K562 (cell line): ENCODE measurements at regions not wholly inside any gene's neighbourhood (a gene's known extent, or its start where the extent isn't known, plus 50 kb on each side); places are given as distances from the start of the nearest gene placed in this dataset.

Experiments
- ATAC-seq: fragments of 200-7000 bp; cut with Tn5 transposase; 3 replicates; pipeline ENCODE4 v1.9.1; 2020; ENCODE audit warnings: moderate library complexity
- BruUV-seq: library from RNA; stranded (reverse); fragments of 400-500 nt; replicated peaks from 2 replicates; lab custom pipeline; 2021; lab: Mats Ljungman, UMichigan
- CTCF ChIA-PET: fragments of 300-600 bp; formaldehyde crosslinking; extraction: SDS; loops from one replicate; lab custom pipeline; 2021; ENCODE audit warnings: low intra/inter-chr PET ratio; lab: Yijun Ruan, JAX
- POLR2A ChIA-PET: fragments of 300-600, 350-650 bp; sonication (Branson Sonifier 250); formaldehyde crosslinking; extraction: SDS; loops from one replicate; lab custom pipeline; 2021; ENCODE audit warnings: antibody characterized with exemption, inconsistent platforms; lab: Yijun Ruan, JAX
- DNase-seq, 4 experiments: peaks; one replicate each; pipeline versions ENCODE4 v3.0.0 to v3.0.0-alpha.2; 2011 to 2018; ENCODE audit warnings: low spot score in 3 of 4, mixed read lengths in 3 of 4; ENCODE audit errors: extremely low read depth in 1 of 4
- FAIRE-seq: peaks from 2 replicates; lab custom pipeline; 2011; peaks lifted over from hg19 to GRCh38; lab: Jason Lieb, UNC
- H2AFZ ChIP-seq: 2 replicates; pipeline ENCODE4 v1.6.0; 2011; ENCODE audit warnings: low read depth, low read length, control low read depth, inconsistent platforms
- H3K27ac ChIP-seq: fragments of 200-600 bp; 3 replicates; pipeline ENCODE4 v1.8.0; 2011; ENCODE audit warnings: low read depth, mild to moderate bottlenecking, control low read depth, inconsistent platforms, low read length, moderate library complexity, mixed read lengths; ENCODE audit errors: extremely low read depth
- H3K27me3 ChIP-seq, 2 experiments: fragments of 300-600 bp in 1 of 2; 2 replicates in 1 of 2; 3 replicates in 1 of 2; pipeline versions ENCODE4 v1.6.0 to v1.8.0; 2011; ENCODE audit warnings: inconsistent platforms in 2 of 2, low read length in 2 of 2, mild to moderate bottlenecking in 1 of 2, mixed read lengths in 1 of 2, moderate library complexity in 1 of 2; ENCODE audit not compliant: control insufficient read depth in 2 of 2, insufficient read depth in 2 of 2
- H3K36me3 ChIP-seq: fragments of 300-600 bp; 3 replicates; pipeline ENCODE4 v1.8.0; 2011; ENCODE audit warnings: mild to moderate bottlenecking, low read length, inconsistent platforms; ENCODE audit not compliant: control insufficient read depth, insufficient read depth
- H3K4me1 ChIP-seq, 2 experiments: fragments of 200-600 bp in 1 of 2; replicated peaks in 1 of 2; 2 replicates in 1 of 2; 3 replicates in 1 of 2; pipeline versions ENCODE4 v1.5.1 to v1.8.0; 2011; ENCODE audit warnings: inconsistent platforms in 2 of 2, low read length in 2 of 2, mild to moderate bottlenecking in 1 of 2, mixed read lengths in 1 of 2, moderate library complexity in 1 of 2; ENCODE audit not compliant: control insufficient read depth in 2 of 2, insufficient read depth in 2 of 2
- H3K4me2 ChIP-seq: 2 replicates; pipeline ENCODE4 v1.6.1; 2011; ENCODE audit warnings: low read length, control low read depth, inconsistent platforms, mixed read lengths; ENCODE audit not compliant: insufficient read depth
- H3K4me3 ChIP-seq: fragments of 200-600 bp; sonication (generic), shearing (Covaris generic); 2 replicates; pipeline ENCODE4 v1.5.1; 2016; ENCODE audit warnings: control low read depth, inconsistent platforms
- H3K79me2 ChIP-seq: fragments of 200-600 bp; 3 replicates; pipeline ENCODE4 v1.8.0; 2011; ENCODE audit warnings: low read length, inconsistent platforms; ENCODE audit not compliant: control insufficient read depth, insufficient read depth
- H3K9ac ChIP-seq, 2 experiments: 2 replicates each; pipeline versions ENCODE4 v1.6.0 to v1.6.1; 2011; ENCODE audit warnings: low read depth in 2 of 2, low read length in 2 of 2, control low read depth in 1 of 2, inconsistent platforms in 1 of 2, mild to moderate bottlenecking in 1 of 2, mixed read lengths in 1 of 2; ENCODE audit not compliant: insufficient read depth in 1 of 2
- H3K9me1 ChIP-seq: one replicate; pipeline ENCODE4 v1.6.0; 2011; ENCODE audit warnings: inconsistent platforms, mild to moderate bottlenecking, low read length, moderate library complexity; ENCODE audit not compliant: control insufficient read depth, insufficient read depth
- H3K9me3 ChIP-seq: replicated peaks from 2 replicates; pipeline ENCODE4 v1.5.1; 2011; ENCODE audit warnings: low read depth, low read length, inconsistent platforms; ENCODE audit not compliant: control insufficient read depth, insufficient read depth
- H4K20me1 ChIP-seq: replicated peaks from 2 replicates; pipeline ENCODE4 v1.6.1; 2011; ENCODE audit warnings: low read length, inconsistent platforms, mixed read lengths; ENCODE audit not compliant: control insufficient read depth, insufficient read depth
- CEBPG ChIP-seq, 3 experiments: fragments of 200-800 bp in 1 of 3; sonication (Bioruptor generic) in 1 of 3; sonication (generic) in 1 of 3; formaldehyde crosslinking in 1 of 3; IDR thresholded peaks in 2 of 3; conservative IDR thresholded peaks in 1 of 3; 2 replicates each; pipeline versions ENCODE4 v1.6.1 to v1.8.0; 2016 to 2022; ENCODE audit warnings: missing compliant biosample characterization in 2 of 3, missing genetic modification characterization in 2 of 3, mild to moderate bottlenecking in 1 of 3, missing genetic modification reagents in 1 of 3
- CXXC5 ChIP-seq: fragments of 250-450 bp; sonication (Bioruptor Pico); IDR thresholded peaks from 2 replicates; pipeline ENCODE4 v1.8.0; 2022; ENCODE audit warnings: inconsistent platforms, mild to moderate bottlenecking, moderate library complexity
- FIP1L1 ChIP-seq: fragments of 200-400 bp; formaldehyde crosslinking; IDR thresholded peaks from 2 replicates; pipeline ENCODE4 v1.6.1; 2018; ENCODE audit warnings: mild to moderate bottlenecking, low read depth, low read length; ENCODE audit not compliant: poor library complexity, severe bottlenecking
- HES1 ChIP-seq: fragments of 450-650 bp; IDR thresholded peaks from 2 replicates; pipeline ENCODE4 v1.6.1; 2016; ENCODE audit warnings: low read depth, mild to moderate bottlenecking, moderate library complexity
- KLF16 ChIP-seq: IDR thresholded peaks from 2 replicates; pipeline ENCODE4 v1.6.1; 2016; ENCODE audit warnings: antibody characterized with exemption
- NCOA2 ChIP-seq, 2 experiments: fragments of 450-650 bp; IDR thresholded peaks; 2 replicates each; pipeline ENCODE4 v1.6.1; 2018; ENCODE audit warnings: mild to moderate bottlenecking in 2 of 2, moderate library complexity in 1 of 2; ENCODE audit not compliant: partially characterized antibody in 2 of 2
- NR1H2 ChIP-seq: sonication (generic); formaldehyde crosslinking; IDR thresholded peaks from 2 replicates; pipeline ENCODE4 v1.4.0; 2020; ENCODE audit warnings: mild to moderate bottlenecking, missing genetic modification reagents
- NR2C2 ChIP-seq, 2 experiments: fragments of 200-800 bp in 1 of 2; sonication (Bioruptor generic) in 1 of 2; sonication (generic) in 1 of 2; formaldehyde crosslinking in 1 of 2; IDR thresholded peaks; 2 replicates each; pipeline versions ENCODE4 v1.6.1 to v1.8.0; 2016 to 2022; ENCODE audit warnings: mild to moderate bottlenecking in 1 of 2, missing compliant biosample characterization in 1 of 2, missing genetic modification characterization in 1 of 2, missing genetic modification reagents in 1 of 2
- PHF21A ChIP-seq: fragments of 450-650 bp; IDR thresholded peaks from 2 replicates; pipeline ENCODE4 v1.6.1; 2017; ENCODE audit warnings: low read depth, borderline replicate concordance
- PTRF ChIP-seq: fragments of 450-650 bp; IDR thresholded peaks from 2 replicates; pipeline ENCODE4 v1.6.1; 2016; ENCODE audit warnings: mild to moderate bottlenecking, missing genetic modification characterization, missing compliant biosample characterization
- RBM39 ChIP-seq: fragments of 200-400 bp; formaldehyde crosslinking; optimal IDR thresholded peaks from 2 replicates; pipeline ENCODE3; 2018; ENCODE audit warnings: low read depth, low read length
- SAFB ChIP-seq: fragments of 200-400 bp; formaldehyde crosslinking; IDR thresholded peaks from 2 replicates; pipeline ENCODE4 v1.6.1; 2017; ENCODE audit warnings: low read depth, low read length, borderline replicate concordance
- SMAD4 ChIP-seq: fragments of 250-450 bp; sonication (Bioruptor Pico); conservative IDR thresholded peaks from 2 replicates; pipeline ENCODE4 v1.8.0; 2021; ENCODE audit warnings: inconsistent platforms, mild to moderate bottlenecking, moderate library complexity
- SNIP1 ChIP-seq: fragments of 450-650 bp; IDR thresholded peaks from 2 replicates; pipeline ENCODE4 v1.7.1; 2017; ENCODE audit warnings: low read depth, mild to moderate bottlenecking
- ZBTB1 ChIP-seq: sonication (generic); formaldehyde crosslinking; IDR thresholded peaks from 2 replicates; pipeline ENCODE4 v1.8.1; 2023; ENCODE audit warnings: missing genetic modification reagents, low read depth, mild to moderate bottlenecking, borderline replicate concordance
- WGBS: fragments of 100-300 bp; shearing (Covaris generic); methylation state at CpG from one replicate; pipeline ENCODE4 v1.1.6; 2016; ENCODE audit warnings: low coverage, mixed read lengths; ENCODE audit not compliant: insufficient coverage; ENCODE audit errors: missing lambda C conversion rate; 5-methylcytosine and 5-hydroxymethylcytosine counted together
- in situ Hi-C: fragments of 300-500 bp; cut with MboI; formaldehyde crosslinking; loops from 4 replicates; pipeline ENCODE4 v1.15.0; 2018; ENCODE audit warnings: inconsistent platforms, mixed read lengths
- intact Hi-C: fragments of 100-400 bp; cut with micrococcal nuclease; formaldehyde crosslinking; loops from 2 replicates; pipeline ENCODE4 v1.14.2; 2022
- TF ChIP-seq, protein P1 (sequence below): fragments of 450-650 bp; formaldehyde crosslinking; IDR thresholded peaks from 2 replicates; pipeline ENCODE4 v1.4.0; 2020; ENCODE audit warnings: mild to moderate bottlenecking
- TF ChIP-seq, protein P2 (sequence below): fragments of 450-650 bp; conservative IDR thresholded peaks from 2 replicates; pipeline ENCODE4 v1.6.1; 2016; ENCODE audit warnings: missing genetic modification characterization, low read depth, mild to moderate bottlenecking, control low read depth, missing compliant biosample characterization

GRCh38 chr5:135667204-135667603, 88.4 kb upstream of the CXCL14 start:
- H3K4me2 ChIP-seq, result no peak overlapping the region
- WGBS, result 3% methylated on average over 3 of the region's 3 CpGs
- H3K4me3 ChIP-seq, result no peak overlapping the region
- ChIA-PET CTCF (no interaction called here), POLR2A (interaction anchor here (1.0 kb wide), 1 partner anchor 19 kb away, joined by 4 read pairs; no protein-coding TSS in a partner anchor)
- H3K27me3 ChIP-seq, result no peaks in the 10 kb centered on the region; a peak in 1 of 5 replicates
- no peak overlapping the region for H3K27ac ChIP-seq
- intact Hi-C loops (no loop called here), in situ Hi-C loops (no loop called here)
- no peaks in the 10 kb centered on the region for H3K9me3 ChIP-seq
- no peaks in the 10 kb centered on the region for H4K20me1 ChIP-seq
- H3K9ac ChIP-seq, result no peak overlapping the region
- FAIRE-seq (no peak), DNase-seq (no peak), ATAC-seq (no peak)
- H2AFZ ChIP-seq, result no peak overlapping the region
- H3K36me3 ChIP-seq, result no peaks in the 10 kb centered on the region
- H3K4me1 ChIP-seq, result no peaks in the 10 kb centered on the region
- TF ChIP-seq CEBPG (CRISPR knock-in tag; IDR thresholded peaks at IDR 0.05), result no peak
- no peak for TF ChIP-seq CEBPG (tag; conservative IDR thresholded peaks at IDR 0.05 in 1 of 2, IDR thresholded peaks at IDR 0.05 in 1 of 2)
- TF ChIP-seq NR1H2 (CRISPR knock-in tag), result no peak
- no peak for TF ChIP-seq NR2C2 (CRISPR knock-in tag; IDR thresholded peaks at IDR 0.05)
- TF ChIP-seq NR2C2 (tag; IDR thresholded peaks at IDR 0.05), result no peak
- no peak for TF ChIP-seq PTRF (tag)
- TF ChIP-seq SNIP1, result no peak
- no peak for TF ChIP-seq ZBTB1
- TF ChIP-seq, protein P1, sequence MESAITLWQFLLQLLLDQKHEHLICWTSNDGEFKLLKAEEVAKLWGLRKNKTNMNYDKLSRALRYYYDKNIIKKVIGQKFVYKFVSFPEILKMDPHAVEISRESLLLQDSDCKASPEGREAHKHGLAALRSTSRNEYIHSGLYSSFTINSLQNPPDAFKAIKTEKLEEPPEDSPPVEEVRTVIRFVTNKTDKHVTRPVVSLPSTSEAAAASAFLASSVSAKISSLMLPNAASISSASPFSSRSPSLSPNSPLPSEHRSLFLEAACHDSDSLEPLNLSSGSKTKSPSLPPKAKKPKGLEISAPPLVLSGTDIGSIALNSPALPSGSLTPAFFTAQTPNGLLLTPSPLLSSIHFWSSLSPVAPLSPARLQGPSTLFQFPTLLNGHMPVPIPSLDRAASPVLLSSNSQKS (CRISPR knock-in tag), result no peak
- TF ChIP-seq CXXC5 (CRISPR knock-in tag), result no peak
- no peak for TF ChIP-seq RBM39
- no peak for TF ChIP-seq SAFB
- TF ChIP-seq, protein P2, sequence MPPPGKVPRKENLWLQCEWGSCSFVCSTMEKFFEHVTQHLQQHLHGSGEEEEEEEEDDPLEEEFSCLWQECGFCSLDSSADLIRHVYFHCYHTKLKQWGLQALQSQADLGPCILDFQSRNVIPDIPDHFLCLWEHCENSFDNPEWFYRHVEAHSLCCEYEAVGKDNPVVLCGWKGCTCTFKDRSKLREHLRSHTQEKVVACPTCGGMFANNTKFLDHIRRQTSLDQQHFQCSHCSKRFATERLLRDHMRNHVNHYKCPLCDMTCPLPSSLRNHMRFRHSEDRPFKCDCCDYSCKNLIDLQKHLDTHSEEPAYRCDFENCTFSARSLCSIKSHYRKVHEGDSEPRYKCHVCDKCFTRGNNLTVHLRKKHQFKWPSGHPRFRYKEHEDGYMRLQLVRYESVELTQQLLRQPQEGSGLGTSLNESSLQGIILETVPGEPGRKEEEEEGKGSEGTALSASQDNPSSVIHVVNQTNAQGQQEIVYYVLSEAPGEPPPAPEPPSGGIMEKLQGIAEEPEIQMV (tag), result no peak
- no peak for TF ChIP-seq KLF16
- no peak for TF ChIP-seq PHF21A
- TF ChIP-seq HES1, result no peak
- TF ChIP-seq NCOA2 (IDR thresholded peaks at IDR 0.05; ENCODE audit: partially characterized antibody in 2 of 2), result no peak
- TF ChIP-seq SMAD4 (CRISPR knock-in tag), result no peak
- TF ChIP-seq FIP1L1, result no peak
- BruUV-seq, result no TSS peak
- no peaks in the 10 kb centered on the region for H3K79me2 ChIP-seq
- H3K9me1 ChIP-seq, result no peaks in the 10 kb centered on the region
